HepG2 (cell line): ENCODE measurements at regions not wholly inside any gene's neighbourhood (a gene's known extent, or its start where the extent isn't known, plus 50 kb on each side); places are given as distances from the start of the nearest gene placed in this dataset.

Experiments used
- ATF3 ChIP-seq: sonication (generic); formaldehyde crosslinking; IDR thresholded peaks from 2 replicates; pipeline ENCODE4 v1.4.0; 2020; ENCODE audit warnings: missing genetic modification reagents
- BRD4 ChIP-seq: sonication (generic); formaldehyde crosslinking; IDR thresholded peaks from 2 replicates; pipeline ENCODE4 v1.4.0; 2020; ENCODE audit warnings: missing genetic modification reagents
- ELF3 ChIP-seq: IDR thresholded peaks from 2 replicates; pipeline ENCODE4 v1.6.1; 2016; ENCODE audit warnings: missing genetic modification reagents, missing compliant biosample characterization
- FOSL2 ChIP-seq: sonication (generic); formaldehyde crosslinking; IDR thresholded peaks from 2 replicates; pipeline ENCODE4 v1.4.0; 2020; ENCODE audit warnings: missing genetic modification reagents
- HMGXB3 ChIP-seq: sonication (generic); formaldehyde crosslinking; IDR thresholded peaks from 2 replicates; pipeline ENCODE4 v1.4.0; 2020; ENCODE audit warnings: missing genetic modification reagents, borderline replicate concordance
- MEF2D ChIP-seq: sonication (generic); formaldehyde crosslinking; IDR thresholded peaks from 2 replicates; pipeline ENCODE4 v1.5.1; 2020; ENCODE audit warnings: mild to moderate bottlenecking, missing genetic modification reagents
- SALL1 ChIP-seq: sonication (generic); formaldehyde crosslinking; IDR thresholded peaks from 2 replicates; pipeline ENCODE4 v1.8.0; 2022; ENCODE audit warnings: mild to moderate bottlenecking, missing genetic modification reagents
- SOX5 ChIP-seq: IDR thresholded peaks from 2 replicates; pipeline ENCODE4 v1.6.1; 2016; ENCODE audit warnings: borderline replicate concordance
- TEAD3 ChIP-seq: optimal IDR thresholded peaks from 2 replicates; pipeline ENCODE3; 2016; ENCODE audit warnings: borderline replicate concordance
- TERF1 ChIP-seq: sonication (generic); formaldehyde crosslinking; IDR thresholded peaks from 2 replicates; pipeline ENCODE4 v1.8.0; 2022; ENCODE audit warnings: mild to moderate bottlenecking, missing genetic modification reagents, moderate library complexity
- THAP11 ChIP-seq: IDR thresholded peaks from 2 replicates; pipeline ENCODE4 v1.6.1; 2016; ENCODE audit warnings: missing biosample characterization, missing genetic modification reagents
- ZHX2 ChIP-seq, 2 experiments: sonication (generic) in 1 of 2; formaldehyde crosslinking in 1 of 2; IDR thresholded peaks; 2 replicates each; pipeline versions ENCODE4 v1.6.1 to v1.9.0; 2014 to 2022; ENCODE audit warnings: antibody characterized with exemption in 1 of 2, borderline replicate concordance in 1 of 2, inconsistent platforms in 1 of 2, low read depth in 1 of 2, missing genetic modification reagents in 1 of 2
- ZNF12 ChIP-seq: sonication (generic); formaldehyde crosslinking; IDR thresholded peaks from 2 replicates; pipeline ENCODE4 v1.5.0; 2020; ENCODE audit warnings: missing genetic modification reagents
- ZNF251 ChIP-seq: sonication (generic); formaldehyde crosslinking; IDR thresholded peaks from 2 replicates; pipeline ENCODE4 v1.9.0; 2021; ENCODE audit warnings: mild to moderate bottlenecking, missing genetic modification reagents
- ZNF430 ChIP-seq: sonication (generic); formaldehyde crosslinking; IDR thresholded peaks from 2 replicates; pipeline ENCODE4 v1.9.0; 2021; ENCODE audit warnings: mild to moderate bottlenecking, missing genetic modification reagents
- ZNF549 ChIP-seq: sonication (generic); formaldehyde crosslinking; IDR thresholded peaks from 2 replicates; pipeline ENCODE4 v1.5.0; 2020; ENCODE audit warnings: missing genetic modification reagents
- ZNF772 ChIP-seq: sonication (generic); formaldehyde crosslinking; IDR thresholded peaks from 2 replicates; pipeline ENCODE4 v1.5.0; 2020; ENCODE audit warnings: mild to moderate bottlenecking, missing genetic modification reagents
- ZNF780A ChIP-seq: sonication (generic); formaldehyde crosslinking; IDR thresholded peaks from 2 replicates; pipeline ENCODE4 v1.8.0; 2022; ENCODE audit warnings: mild to moderate bottlenecking, missing genetic modification reagents, moderate library complexity
- ZNF781 ChIP-seq: sonication (generic); formaldehyde crosslinking; IDR thresholded peaks from 2 replicates; pipeline ENCODE4 v1.5.1; 2020; ENCODE audit warnings: borderline replicate concordance, mild to moderate bottlenecking, missing genetic modification reagents; ENCODE audit errors: not compliant biosample characterization

- TF ChIP-seq SOX5 (CRISPR knock-in tag): no peak
- no peak for TF ChIP-seq MEF2D (CRISPR knock-in tag)
- TF ChIP-seq TERF1 (CRISPR knock-in tag): no peak
- TF ChIP-seq SALL1: peak; percentile 32; the same call in 1 of the 2 replicates
- TF ChIP-seq ATF3 (CRISPR knock-in tag): peak; percentile 68
- no peak for TF ChIP-seq HMGXB3 (CRISPR knock-in tag)
- TF ChIP-seq ZNF781 (CRISPR knock-in tag): no peak
- no peak for TF ChIP-seq ZNF780A (CRISPR knock-in tag)
- TF ChIP-seq ZNF12 (CRISPR knock-in tag): 0 out of 2 replicates have a peak, but pooled peaks have one; percentile 37
- peak; percentile 92 for TF ChIP-seq ZNF549 (CRISPR knock-in tag)
- TF ChIP-seq ZHX2 (IDR thresholded peaks at IDR 0.05; ENCODE audit: low read depth): no peak
- no peak for TF ChIP-seq ZHX2 (CRISPR knock-in tag; IDR thresholded peaks at IDR 0.05; ENCODE audit: borderline replicate concordance)
- peak; percentile 97 for TF ChIP-seq FOSL2 (CRISPR knock-in tag)
- peak; percentile 48 for TF ChIP-seq TEAD3 (CRISPR knock-in tag)
- TF ChIP-seq ZNF772: no peak
- TF ChIP-seq THAP11 (CRISPR knock-in tag): no peak
- no peak for TF ChIP-seq ZNF430
- peak; percentile 40; the same call in 1 of the 2 replicates for TF ChIP-seq ELF3 (CRISPR knock-in tag)
- TF ChIP-seq ZNF251 (CRISPR knock-in tag): no peak
- no peak for TF ChIP-seq BRD4 (CRISPR knock-in tag)
Observed at GRCh38 chr7:51481421-51481820, 164.8 kb upstream of the COBL start (continued).
